Effector memory CD4-positive, alpha-beta T cell (primary cell): ENCODE measurements at regions not wholly inside any gene's neighbourhood (a gene's known extent, or its start where the extent isn't known, plus 50 kb on each side); places are given as distances from the start of the nearest gene placed in this dataset.

Experiments
- DNase-seq, 3 donors: peaks; one replicate each; pipeline ENCODE4 v3.0.0-alpha.2; 2020
- H3K27ac ChIP-seq: 2 replicates; pipeline ENCODE4 v1.7.0; 2013; ENCODE audit warnings: mild to moderate bottlenecking, low read length, moderate library complexity; ENCODE audit not compliant: insufficient read depth, poor library complexity, severe bottlenecking
- H3K27me3 ChIP-seq: replicated peaks from 2 replicates; pipeline ENCODE4 v1.7.0; 2013; ENCODE audit warnings: mild to moderate bottlenecking, low read length; ENCODE audit not compliant: insufficient read depth, control insufficient read depth, poor library complexity, severe bottlenecking
- H3K36me3 ChIP-seq: 2 replicates; pipeline ENCODE4 v1.7.0; 2013; ENCODE audit warnings: mild to moderate bottlenecking, low read length, moderate library complexity; ENCODE audit not compliant: control insufficient read depth, insufficient read depth
- H3K4me1 ChIP-seq: 2 replicates; pipeline ENCODE4 v1.7.0; 2013; ENCODE audit warnings: low read length, mild to moderate bottlenecking; ENCODE audit not compliant: control insufficient read depth, insufficient read depth, poor library complexity, severe bottlenecking
- H3K4me3 ChIP-seq: 2 replicates; pipeline ENCODE4 v1.7.0; 2013; ENCODE audit warnings: low read length, low read depth, mild to moderate bottlenecking; ENCODE audit not compliant: insufficient read depth, poor library complexity, severe bottlenecking
- H3K9me3 ChIP-seq: 2 replicates; pipeline ENCODE4 v1.7.0; 2013; ENCODE audit warnings: mild to moderate bottlenecking, low read length, moderate library complexity; ENCODE audit not compliant: control insufficient read depth

GRCh38 chr12:116687888-116688287, 50.0 kb downstream of the SPRING1 start:
- no peaks in the 10 kb centered on the region for H3K9me3 ChIP-seq
- H3K27me3 ChIP-seq: no peaks in the 10 kb centered on the region
- no peak overlapping the region for H3K27ac ChIP-seq
- no peak for DNase-seq
- no peak overlapping the region for H3K4me3 ChIP-seq
- H3K4me1 ChIP-seq: no peaks in the 10 kb centered on the region
- H3K36me3 ChIP-seq: no peaks in the 10 kb centered on the region

- Histone ChIP-seq H3K4me1 (no peaks in the 10 kb centered on the region), H3K27me3 (no peaks in the 10 kb centered on the region), H3K27ac (no peak overlapping the region), H3K36me3 (no peaks in the 10 kb centered on the region), H3K4me3 (no peak overlapping the region), H3K9me3 (no peaks in the 10 kb centered on the region)
- no peak for DNase-seq
Observed at GRCh38 chr12:116684891-116685290, 53.0 kb downstream of the SPRING1 start.

GRCh38 chr12:116677202-116677661, 60.6 kb downstream of the SPRING1 start:
- Histone ChIP-seq H3K27ac (no peak overlapping the region), H3K9me3 (no peaks in the 10 kb centered on the region), H3K27me3 (no peaks in the 10 kb centered on the region), H3K4me1 (peaks cover 3% of the 10 kb centered on the region), H3K4me3 (no peak overlapping the region), H3K36me3 (no peaks in the 10 kb centered on the region)
- no peak for DNase-seq

- Histone ChIP-seq H3K4me3 (no peak overlapping the region), H3K36me3 (no peaks in the 10 kb centered on the region), H3K27ac (no peak overlapping the region), H3K27me3 (no peaks in the 10 kb centered on the region), H3K9me3 (no peaks in the 10 kb centered on the region), H3K4me1 (peaks cover 3% of the 10 kb centered on the region)
- no peak for DNase-seq
Observed at GRCh38 chr12:116675339-116676107, 62.3 kb downstream of the SPRING1 start.

GRCh38 chr12:116674643-116675183, 63.2 kb downstream of the SPRING1 start:
- Histone ChIP-seq H3K4me3 (no peak overlapping the region), H3K27me3 (no peaks in the 10 kb centered on the region), H3K36me3 (no peaks in the 10 kb centered on the region), H3K4me1 (peaks cover 3% of the 10 kb centered on the region), H3K27ac (no peak overlapping the region), H3K9me3 (no peaks in the 10 kb centered on the region)
- no peak for DNase-seq

- Histone ChIP-seq H3K4me3 (no peak overlapping the region), H3K4me1 (peaks cover 3% of the 10 kb centered on the region), H3K9me3 (no peaks in the 10 kb centered on the region), H3K36me3 (no peaks in the 10 kb centered on the region), H3K27ac (no peak overlapping the region), H3K27me3 (no peaks in the 10 kb centered on the region)
- no peak for DNase-seq
Observed at GRCh38 chr12:116673681-116674111, 64.2 kb downstream of the SPRING1 start.

- no peak overlapping the region for H3K27ac ChIP-seq
- DNase-seq: no peak
- no peaks in the 10 kb centered on the region for H3K9me3 ChIP-seq
- peaks cover 3% of the 10 kb centered on the region for H3K4me1 ChIP-seq
- H3K27me3 ChIP-seq: no peaks in the 10 kb centered on the region
- no peaks in the 10 kb centered on the region for H3K36me3 ChIP-seq
- peak overlapping the region; percentile 23 for H3K4me3 ChIP-seq
Observed at GRCh38 chr12:116672842-116673516, 64.9 kb downstream of the SPRING1 start.

GRCh38 chr12:116672010-116672409, 65.9 kb downstream of the SPRING1 start:
- peaks cover 3% of the 10 kb centered on the region for H3K4me1 ChIP-seq
- no peak overlapping the region for H3K27ac ChIP-seq
- DNase-seq: no peak
- H3K27me3 ChIP-seq: no peaks in the 10 kb centered on the region
- H3K9me3 ChIP-seq: no peaks in the 10 kb centered on the region
- H3K36me3 ChIP-seq: no peaks in the 10 kb centered on the region
- H3K4me3 ChIP-seq: no peak overlapping the region

GRCh38 chr12:116670859-116671258, 67.0 kb downstream of the SPRING1 start:
- Histone ChIP-seq H3K4me3 (no peak overlapping the region), H3K36me3 (no peaks in the 10 kb centered on the region), H3K27ac (no peak overlapping the region), H3K27me3 (no peaks in the 10 kb centered on the region), H3K9me3 (no peaks in the 10 kb centered on the region), H3K4me1 (peaks cover 3% of the 10 kb centered on the region)
- DNase-seq: no peak

- no peaks in the 10 kb centered on the region for H3K9me3 ChIP-seq
- H3K27me3 ChIP-seq: no peaks in the 10 kb centered on the region
- no peak overlapping the region for H3K4me3 ChIP-seq
- no peak for DNase-seq
- H3K36me3 ChIP-seq: no peaks in the 10 kb centered on the region
- H3K27ac ChIP-seq: no peak overlapping the region
- no peaks in the 10 kb centered on the region for H3K4me1 ChIP-seq
Observed at GRCh38 chr12:116667752-116668151, 70.1 kb downstream of the SPRING1 start.
